ENCODE measurements at regions not wholly inside any gene's neighbourhood (a gene's known extent, or its start where the extent isn't known, plus 50 kb on each side); places are given as distances from the start of the nearest gene placed in this dataset.

GRCh38 chr2:155770516-155770915 lies 562.0 kb downstream of the NR4A2 start:
- in situ Hi-C loops (cut with MboI; ENCODE audit: low sequenced_read_pairs in 4 of 4): no loop called here
- no peak for ATAC-seq
- no peak for DNase-seq
- no peaks in the 10 kb centered on the region for H3K9me3 ChIP-seq
- H3K36me3 ChIP-seq: no peaks in the 10 kb centered on the region
- H3K4me1 ChIP-seq: no peaks in the 10 kb centered on the region
- H3K4me3 ChIP-seq: no peak overlapping the region
- H3K27me3 ChIP-seq: no peaks in the 10 kb centered on the region
- no peak overlapping the region for H3K27ac ChIP-seq
- intact Hi-C loops (cut with DNase I; ENCODE audit: low total_unique reads): no loop called here
- TF ChIP-seq POLR2A (IDR thresholded peaks at IDR 0.05) (no peak), CTCF (IDR thresholded peaks at IDR 0.05 in 4 of 5, conservative IDR thresholded peaks at IDR 0.05 in 1 of 5) (no peak)

- Histone ChIP-seq H3K4me3 (no peak overlapping the region), H3K9me3 (no peaks in the 10 kb centered on the region), H3K27ac (no peak overlapping the region), H3K4me1 (no peaks in the 10 kb centered on the region), H3K36me3 (no peaks in the 10 kb centered on the region), H3K27me3 (no peaks in the 10 kb centered on the region)
- TF ChIP-seq CTCF (IDR thresholded peaks at IDR 0.05 in 4 of 5, conservative IDR thresholded peaks at IDR 0.05 in 1 of 5): no peak
- no peak for TF ChIP-seq POLR2A (IDR thresholded peaks at IDR 0.05)
- intact Hi-C loops (cut with DNase I; ENCODE audit: low total_unique reads): no loop called here
- no peak for ATAC-seq
- DNase-seq: no peak
- in situ Hi-C loops (cut with MboI; ENCODE audit: low sequenced_read_pairs in 4 of 4): no loop called here
Observed at GRCh38 chr2:155766342-155767115, 566.0 kb downstream of the NR4A2 start.

GRCh38 chr2:155755481-155755880 lies 577.0 kb downstream of the NR4A2 start:
- Histone ChIP-seq H3K36me3 (no peaks in the 10 kb centered on the region), H3K9me3 (no peaks in the 10 kb centered on the region), H3K4me3 (no peak overlapping the region), H3K4me1 (no peaks in the 10 kb centered on the region), H3K27me3 (no peaks in the 10 kb centered on the region), H3K27ac (no peak overlapping the region)
- ATAC-seq (no peak), DNase-seq (no peak)
- intact Hi-C loops (cut with DNase I; ENCODE audit: low total_unique reads) (no loop called here), in situ Hi-C loops (cut with MboI; ENCODE audit: low sequenced_read_pairs in 4 of 4) (no loop called here)
- no peak for TF ChIP-seq CTCF (IDR thresholded peaks at IDR 0.05 in 4 of 5, conservative IDR thresholded peaks at IDR 0.05 in 1 of 5)

- H3K36me3 ChIP-seq: no peaks in the 10 kb centered on the region
- no peaks in the 10 kb centered on the region for H3K27me3 ChIP-seq
- DNase-seq (no peak), ATAC-seq (no peak)
- TF ChIP-seq CTCF (IDR thresholded peaks at IDR 0.05 in 4 of 5, conservative IDR thresholded peaks at IDR 0.05 in 1 of 5): no peak
- TF ChIP-seq POLR2A (IDR thresholded peaks at IDR 0.05): no peak
- H3K4me1 ChIP-seq: no peaks in the 10 kb centered on the region
- in situ Hi-C loops (cut with MboI; ENCODE audit: low sequenced_read_pairs in 4 of 4) (no loop called here), intact Hi-C loops (cut with DNase I; ENCODE audit: low total_unique reads) (no loop called here)
- H3K4me3 ChIP-seq: no peak overlapping the region
- H3K9me3 ChIP-seq: no peaks in the 10 kb centered on the region
- no peak overlapping the region for H3K27ac ChIP-seq
Observed at GRCh38 chr2:155748131-155748530, 584.4 kb downstream of the NR4A2 start.

- Histone ChIP-seq H3K9me3 (no peaks in the 10 kb centered on the region), H3K27me3 (no peaks in the 10 kb centered on the region), H3K4me1 (no peaks in the 10 kb centered on the region), H3K36me3 (no peaks in the 10 kb centered on the region), H3K27ac (no peak overlapping the region), H3K4me3 (no peak overlapping the region)
- in situ Hi-C loops (cut with MboI; ENCODE audit: low sequenced_read_pairs in 4 of 4) (no loop called here), intact Hi-C loops (cut with DNase I; ENCODE audit: low total_unique reads) (no loop called here)
- no peak for TF ChIP-seq CTCF (IDR thresholded peaks at IDR 0.05 in 4 of 5, conservative IDR thresholded peaks at IDR 0.05 in 1 of 5)
- no peak for TF ChIP-seq POLR2A (IDR thresholded peaks at IDR 0.05)
- ATAC-seq: no peak
- no peak for DNase-seq
Observed at GRCh38 chr2:155747531-155747930, 585.0 kb downstream of the NR4A2 start.
